GM18861 (cell line): ENCODE measurements at regions not wholly inside any gene's neighbourhood (a gene's known extent, or its start where the extent isn't known, plus 50 kb on each side); places are given as distances from the start of the nearest gene placed in this dataset.

Experiments used
- ATAC-seq: cut with Tn5 transposase; IDR thresholded peaks from one replicate; pipeline ENCODE4 v1.9.1; 2021; ENCODE audit not compliant: unreplicated experiment

- ATAC-seq = no peak
These were observed 241.5 kb downstream of the AUH start for GRCh38 chr9:91120200-91120599.

GRCh38 chr9:91122755-91123154 is 239.0 kb downstream of the AUH start:
- ATAC-seq = no peak

- ATAC-seq = no peak
These were observed 234.8 kb downstream of the AUH start for GRCh38 chr9:91126761-91127445.

GRCh38 chr9:91127653-91128052 is 234.1 kb downstream of the AUH start:
- ATAC-seq = no peak

GRCh38 chr9:91130796-91131318 is 230.9 kb downstream of the AUH start:
- ATAC-seq = no peak

- ATAC-seq = peak; percentile 97
These were observed 230.3 kb downstream of the AUH start for GRCh38 chr9:91131433-91131839.

- ATAC-seq = no peak
These were observed 229.1 kb downstream of the AUH start for GRCh38 chr9:91132576-91133073.

GRCh38 chr9:91134608-91135007 is 227.1 kb downstream of the AUH start:
- no peak for ATAC-seq

GRCh38 chr9:91137391-91137790 is 224.3 kb downstream of the AUH start:
- no peak for ATAC-seq

GRCh38 chr9:91138760-91139159 is 223.0 kb downstream of the AUH start:
- no peak for ATAC-seq

- ATAC-seq = no peak
These were observed 220.2 kb downstream of the AUH start for GRCh38 chr9:91141407-91141965.

GRCh38 chr9:91143162-91143561 is 218.6 kb downstream of the AUH start:
- no peak for ATAC-seq

GRCh38 chr9:91143642-91144041 is 218.1 kb downstream of the AUH start:
- no peak for ATAC-seq

- ATAC-seq = no peak
These were observed 216.9 kb downstream of the AUH start for GRCh38 chr9:91144769-91145168.

- ATAC-seq = no peak
These were observed 216.2 kb downstream of the AUH start for GRCh38 chr9:91145496-91145895.

GRCh38 chr9:91146391-91147019 is 215.2 kb downstream of the AUH start:
- no peak for ATAC-seq

- ATAC-seq = no peak
These were observed 214.5 kb downstream of the AUH start for GRCh38 chr9:91147079-91147708.

GRCh38 chr9:91148306-91148705 is 213.4 kb downstream of the AUH start:
- ATAC-seq = no peak

GRCh38 chr9:91150273-91150997 is 211.3 kb downstream of the AUH start:
- ATAC-seq = no peak

- peak; percentile 68 for ATAC-seq
These were observed 210.6 kb downstream of the AUH start for GRCh38 chr9:91150998-91151717.
